ENCODE measurements at regions not wholly inside any gene's neighbourhood (a gene's known extent, or its start where the extent isn't known, plus 50 kb on each side); places are given as distances from the start of the nearest gene placed in this dataset.

DNA sequence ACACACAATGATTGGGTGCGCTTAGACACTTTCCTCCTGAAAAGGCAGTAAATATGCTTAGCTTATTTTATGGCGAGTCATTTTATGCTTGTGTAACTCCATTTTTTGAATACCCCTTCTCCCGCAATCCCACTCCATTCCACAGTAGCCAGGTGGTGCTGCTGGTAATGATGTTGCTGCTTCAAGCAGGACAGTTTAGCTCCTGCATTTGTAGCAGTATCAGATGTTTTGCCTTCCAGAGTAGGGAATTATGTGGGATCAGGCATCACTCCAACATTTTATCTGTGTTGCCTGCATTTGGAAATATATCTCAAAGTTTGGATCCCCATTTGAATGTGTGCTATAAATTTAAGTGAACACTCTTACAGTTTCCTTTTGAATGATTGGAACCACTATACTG lies 302.1 kb upstream of the SGO1 start:
- H3K4me1 Mint-ChIP-seq = no peaks in the 10 kb centered on the region
- H3K27ac Mint-ChIP-seq = no peak overlapping the region
- no peaks in the 10 kb centered on the region for H3K27me3 ChIP-seq
- peaks cover 3% of the 10 kb centered on the region for H3K9me3 ChIP-seq (ENCODE audit: low read depth)
- H3K36me3 ChIP-seq = no peaks in the 10 kb centered on the region
- H3K36me3 Mint-ChIP-seq = no peaks in the 10 kb centered on the region
- no peak overlapping the region for H3K4me2 ChIP-seq
- H3F3A ChIP-seq (ENCODE audit: low read depth) = no peaks in the 10 kb centered on the region
- no peak overlapping the region for H3K4me3 Mint-ChIP-seq
- TF ChIP-seq, protein P1, sequence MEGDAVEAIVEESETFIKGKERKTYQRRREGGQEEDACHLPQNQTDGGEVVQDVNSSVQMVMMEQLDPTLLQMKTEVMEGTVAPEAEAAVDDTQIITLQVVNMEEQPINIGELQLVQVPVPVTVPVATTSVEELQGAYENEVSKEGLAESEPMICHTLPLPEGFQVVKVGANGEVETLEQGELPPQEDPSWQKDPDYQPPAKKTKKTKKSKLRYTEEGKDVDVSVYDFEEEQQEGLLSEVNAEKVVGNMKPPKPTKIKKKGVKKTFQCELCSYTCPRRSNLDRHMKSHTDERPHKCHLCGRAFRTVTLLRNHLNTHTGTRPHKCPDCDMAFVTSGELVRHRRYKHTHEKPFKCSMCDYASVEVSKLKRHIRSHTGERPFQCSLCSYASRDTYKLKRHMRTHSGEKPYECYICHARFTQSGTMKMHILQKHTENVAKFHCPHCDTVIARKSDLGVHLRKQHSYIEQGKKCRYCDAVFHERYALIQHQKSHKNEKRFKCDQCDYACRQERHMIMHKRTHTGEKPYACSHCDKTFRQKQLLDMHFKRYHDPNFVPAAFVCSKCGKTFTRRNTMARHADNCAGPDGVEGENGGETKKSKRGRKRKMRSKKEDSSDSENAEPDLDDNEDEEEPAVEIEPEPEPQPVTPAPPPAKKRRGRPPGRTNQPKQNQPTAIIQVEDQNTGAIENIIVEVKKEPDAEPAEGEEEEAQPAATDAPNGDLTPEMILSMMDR (IDR thresholded peaks at IDR 0.05) = no peak
- no peak for TF ChIP-seq EZH2 (IDR thresholded peaks at IDR 0.05)
- no peak for TF ChIP-seq EZH2phosphoT487 (IDR thresholded peaks at IDR 0.05)
- H3K9ac ChIP-seq = no peak overlapping the region
- H3K79me2 ChIP-seq (ENCODE audit: low read depth) = no peaks in the 10 kb centered on the region
- H3K9me3 Mint-ChIP-seq = peaks cover 11% of the 10 kb centered on the region
- H4K20me1 ChIP-seq (ENCODE audit: low read depth) = no peaks in the 10 kb centered on the region
- no peak overlapping the region for H2AFZ ChIP-seq (replicated peaks)
- H3K4me3 ChIP-seq = no peak overlapping the region
- H3K27ac ChIP-seq = no peak overlapping the region
- no peak for DNase-seq (ENCODE audit: low spot score)
- H3K4me1 ChIP-seq = peaks cover 27% of the 10 kb centered on the region
- no peaks in the 10 kb centered on the region for H3K27me3 Mint-ChIP-seq (ENCODE audit: insufficient read depth, low read depth)

DNA sequence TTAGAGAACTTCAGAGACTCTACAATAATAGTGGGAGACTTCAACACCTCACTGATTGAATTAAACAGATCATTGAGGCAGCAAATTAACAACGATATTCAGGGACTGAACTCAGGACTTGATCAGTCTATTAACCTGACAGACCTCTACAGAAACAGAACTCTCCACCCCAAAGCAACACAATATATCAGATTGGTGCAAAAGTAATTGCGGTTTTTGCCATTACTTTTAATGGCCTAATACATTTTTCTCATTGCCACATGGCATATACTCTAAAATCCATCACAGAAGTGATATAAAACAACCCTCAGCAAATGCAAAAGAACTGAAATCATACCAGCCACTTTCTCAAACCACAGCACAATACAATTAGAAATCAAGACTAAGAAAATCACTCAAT lies 298.1 kb upstream of the SGO1 start:
- H3K9me3 ChIP-seq (ENCODE audit: low read depth) = peaks cover 3% of the 10 kb centered on the region
- no peaks in the 10 kb centered on the region for H3K79me2 ChIP-seq (ENCODE audit: low read depth)
- H3K27ac ChIP-seq = no peak overlapping the region
- TF ChIP-seq, protein P1 (IDR thresholded peaks at IDR 0.05) = no peak
- TF ChIP-seq EZH2 (IDR thresholded peaks at IDR 0.05) = no peak
- no peak for TF ChIP-seq EZH2phosphoT487 (IDR thresholded peaks at IDR 0.05)
- no peaks in the 10 kb centered on the region for H3K27me3 ChIP-seq
- no peak overlapping the region for H2AFZ ChIP-seq (replicated peaks)
- H3K27me3 Mint-ChIP-seq (ENCODE audit: insufficient read depth, low read depth) = no peaks in the 10 kb centered on the region
- peaks cover 13% of the 10 kb centered on the region for H3K9me3 Mint-ChIP-seq
- H3F3A ChIP-seq (ENCODE audit: low read depth) = no peaks in the 10 kb centered on the region
- H3K9ac ChIP-seq = no peak overlapping the region
- no peaks in the 10 kb centered on the region for H3K36me3 Mint-ChIP-seq
- H3K4me1 Mint-ChIP-seq = no peaks in the 10 kb centered on the region
- H3K4me2 ChIP-seq = no peak overlapping the region
- H3K4me3 ChIP-seq = no peak overlapping the region
- no peak overlapping the region for H3K27ac Mint-ChIP-seq
- peaks cover 4% of the 10 kb centered on the region for H3K4me1 ChIP-seq
- no peaks in the 10 kb centered on the region for H4K20me1 ChIP-seq (ENCODE audit: low read depth)
- DNase-seq (ENCODE audit: low spot score) = no peak
- H3K4me3 Mint-ChIP-seq = no peak overlapping the region
- H3K36me3 ChIP-seq = no peaks in the 10 kb centered on the region

- H3K4me3 ChIP-seq = no peak overlapping the region
- no peaks in the 10 kb centered on the region for H3K36me3 ChIP-seq
- Mint-ChIP-seq H3K36me3 (no peaks in the 10 kb centered on the region), H3K9me3 (peaks cover 13% of the 10 kb centered on the region), H3K4me3 (no peak overlapping the region), H3K27me3 (ENCODE audit: insufficient read depth, low read depth) (no peaks in the 10 kb centered on the region), H3K4me1 (no peaks in the 10 kb centered on the region), H3K27ac (no peak overlapping the region)
- H3K27ac ChIP-seq = no peak overlapping the region
- no peak overlapping the region for H3K9ac ChIP-seq
- H3K27me3 ChIP-seq = no peaks in the 10 kb centered on the region
- no peak overlapping the region for H3K4me2 ChIP-seq
- DNase-seq (ENCODE audit: low spot score) = no peak
- peaks cover 3% of the 10 kb centered on the region for H3K9me3 ChIP-seq (ENCODE audit: low read depth)
- H4K20me1 ChIP-seq (ENCODE audit: low read depth) = no peaks in the 10 kb centered on the region
- no peak for TF ChIP-seq EZH2 (IDR thresholded peaks at IDR 0.05)
- no peak for TF ChIP-seq EZH2phosphoT487 (IDR thresholded peaks at IDR 0.05)
- TF ChIP-seq, protein P1 (IDR thresholded peaks at IDR 0.05) = no peak
- H3K79me2 ChIP-seq (ENCODE audit: low read depth) = no peaks in the 10 kb centered on the region
- no peaks in the 10 kb centered on the region for H3K4me1 ChIP-seq
- no peak overlapping the region for H2AFZ ChIP-seq (replicated peaks)
- no peaks in the 10 kb centered on the region for H3F3A ChIP-seq (ENCODE audit: low read depth)
Measured at GRCh38 chr3:20482350-20482749, 296.3 kb upstream of the SGO1 start.
